HCT116 (cell line): ENCODE measurements at regions not wholly inside any gene's neighbourhood (a gene's known extent, or its start where the extent isn't known, plus 50 kb on each side); places are given as distances from the start of the nearest gene placed in this dataset.

ENCODE experiments used
- ATAC-seq: fragments of 200-7000 bp; cut with Tn5 transposase; 2 replicates; pipeline ENCODE4 v1.9.1; 2020; ENCODE audit warnings: mild to moderate bottlenecking, moderate library complexity
- BruUV-seq: library from RNA; stranded (reverse); fragments of 400-500 nt; replicated peaks from 2 replicates; lab custom pipeline; 2021; lab: Mats Ljungman, UMichigan
- CTCF ChIA-PET: fragments of 300-600 bp; sonication (Branson Sonifier 250); formaldehyde crosslinking; loops from one replicate; lab custom pipeline; 2021; ENCODE audit warnings: antibody characterized with exemption; lab: Charles Lee
- POLR2A ChIA-PET: fragments of 300-600, 350-600 bp; sonication (Branson Sonifier 250); formaldehyde crosslinking; loops from one replicate; lab custom pipeline; 2021; ENCODE audit warnings: antibody characterized with exemption; lab: Charles Lee
- RAD21 ChIA-PET, 2 experiments: fragments of 300-600 bp; sonication (Branson Sonifier 250); formaldehyde crosslinking; loops; one replicate each; lab custom pipeline; 2023; ENCODE audit warnings: low total read pairs in 2 of 2; ENCODE audit not compliant: uncharacterized antibody in 2 of 2, unreplicated experiment in 2 of 2, low non-redundant PET in 1 of 2; lab: Charles Lee
- DNase-seq: peaks from one replicate; pipeline ENCODE4 v3.0.0-alpha.2; 2010; ENCODE audit warnings: low read depth, low spot score
- H2AFZ ChIP-seq: fragments of 200-600 bp; shearing (Covaris generic), sonication (generic); 2 replicates; pipeline ENCODE4 v1.6.1; 2017; ENCODE audit warnings: low read depth, mixed run types, mixed read lengths, antibody characterized with exemption, low read length; ENCODE audit not compliant: poor library complexity, severe bottlenecking
- H3K27ac ChIP-seq: 2 replicates; pipeline ENCODE4 v1.5.1; 2012; ENCODE audit warnings: low read depth, low read length
- H3K27me3 ChIP-seq: fragments of 200-600 bp; sonication (generic); 2 replicates; pipeline ENCODE4 v1.6.1; 2016; ENCODE audit warnings: mixed run types, low read length, mixed read lengths; ENCODE audit not compliant: insufficient read depth
- H3K36me3 ChIP-seq, 2 experiments: fragments of 200-500 bp in 1 of 2; fragments of 200-600 bp in 1 of 2; sonication (Bioruptor generic) in 1 of 2; sonication (generic) in 1 of 2; 2 replicates each; pipeline versions ENCODE4 v1.5.1 to v1.6.1; 2014 to 2016; ENCODE audit warnings: low read length in 2 of 2, inconsistent platforms in 1 of 2, mixed read lengths in 1 of 2, mixed run types in 1 of 2; ENCODE audit not compliant: insufficient read depth in 2 of 2, control insufficient read depth in 1 of 2
- H3K4me1 ChIP-seq, 2 experiments: fragments of 200-600 bp in 1 of 2; sonication (generic) in 1 of 2; 2 replicates each; pipeline versions ENCODE4 v1.5.1 to v1.6.1; 2012 to 2017; ENCODE audit warnings: low read length in 2 of 2, inconsistent platforms in 1 of 2, mild to moderate bottlenecking in 1 of 2, mixed read lengths in 1 of 2, mixed run types in 1 of 2, moderate library complexity in 1 of 2; ENCODE audit not compliant: insufficient read depth in 2 of 2, control insufficient read depth in 1 of 2
- H3K4me2 ChIP-seq: fragments of 200-600 bp; sonication (generic); 2 replicates; pipeline ENCODE4 v1.6.1; 2017; ENCODE audit warnings: mixed run types, low read length, mixed read lengths
- H3K4me3 ChIP-seq, 2 experiments: fragments of 200-600 bp in 1 of 2; sonication (generic) in 1 of 2; replicated peaks in 1 of 2; 2 replicates each; pipeline ENCODE4 v1.5.1; 2011 to 2016; ENCODE audit warnings: low read length in 2 of 2, control low read depth in 1 of 2, low read depth in 1 of 2, mild to moderate bottlenecking in 1 of 2, mixed read lengths in 1 of 2, mixed run types in 1 of 2
- H3K79me2 ChIP-seq: fragments of 200-600 bp; sonication (generic); 2 replicates; pipeline ENCODE4 v1.6.1; 2017; ENCODE audit warnings: mild to moderate bottlenecking, mixed run types, low read length, moderate library complexity, mixed read lengths; ENCODE audit not compliant: insufficient read depth
- H3K9ac ChIP-seq: fragments of 200-600 bp; sonication (generic); 2 replicates; pipeline ENCODE4 v1.6.1; 2016; ENCODE audit warnings: low read length, mixed read lengths
- H3K9me2 ChIP-seq: fragments of 200-600 bp; sonication (generic), shearing (Covaris generic); 2 replicates; pipeline ENCODE4 v1.6.1; 2017; ENCODE audit warnings: mixed run types, mild to moderate bottlenecking, moderate library complexity; ENCODE audit not compliant: insufficient read depth
- H3K9me3 ChIP-seq, 2 experiments: fragments of 200-500 bp in 1 of 2; fragments of 200-600 bp in 1 of 2; sonication (Bioruptor generic) in 1 of 2; sonication (generic) in 1 of 2; 2 replicates each; pipeline ENCODE4 v1.6.1; 2014 to 2017; ENCODE audit warnings: low read length in 2 of 2, mixed read lengths in 2 of 2, inconsistent platforms in 1 of 2, low read depth in 1 of 2, mild to moderate bottlenecking in 1 of 2, mixed run types in 1 of 2, moderate library complexity in 1 of 2; ENCODE audit not compliant: control insufficient read depth in 1 of 2, insufficient read depth in 1 of 2
- H4K20me1 ChIP-seq: fragments of 200-600 bp; sonication (generic), shearing (Covaris generic); 2 replicates; pipeline ENCODE4 v1.6.1; 2017; ENCODE audit warnings: mixed run types, mild to moderate bottlenecking, moderate library complexity; ENCODE audit not compliant: insufficient read depth
- CEBPB ChIP-seq: IDR thresholded peaks from 2 replicates; pipeline ENCODE4 v1.6.1; 2012; ENCODE audit warnings: low read depth
- CTCF ChIP-seq, 3 experiments: fragments of 200-600 bp in 1 of 3; sonication (generic) in 1 of 3; IDR thresholded peaks in 2 of 3; conservative IDR thresholded peaks in 1 of 3; 2 replicates each; pipeline ENCODE4 v1.5.1; 2012 to 2017; ENCODE audit warnings: low read depth in 2 of 3, low read length in 2 of 3, antibody characterized with exemption in 1 of 3, borderline replicate concordance in 1 of 3, control low read depth in 1 of 3, mild to moderate bottlenecking in 1 of 3, mixed read lengths in 1 of 3, mixed run types in 1 of 3, moderate library complexity in 1 of 3; ENCODE audit not compliant: insufficient read depth in 1 of 3
- ELF1 ChIP-seq: IDR thresholded peaks from 2 replicates; pipeline ENCODE4 v1.6.1; 2012; ENCODE audit warnings: low read depth, borderline replicate concordance
- FOSL1 ChIP-seq: IDR thresholded peaks from 2 replicates; pipeline ENCODE4 v1.6.1; 2012; ENCODE audit warnings: low read depth
- MAX ChIP-seq: IDR thresholded peaks from 2 replicates; pipeline ENCODE4 v1.6.1; 2012
- POLR2A ChIP-seq: IDR thresholded peaks from 2 replicates; pipeline ENCODE4 v1.7.0; 2011; ENCODE audit warnings: borderline replicate concordance; ENCODE audit not compliant: insufficient read depth, insufficient read length; ENCODE audit errors: extremely low read depth
- RAD21 ChIP-seq: IDR thresholded peaks from 2 replicates; pipeline ENCODE4 v1.6.1; 2012; ENCODE audit warnings: low read depth, mild to moderate bottlenecking
- SIN3A ChIP-seq: IDR thresholded peaks from 2 replicates; pipeline ENCODE4 v1.6.1; 2012; ENCODE audit warnings: low read depth
- YY1 ChIP-seq: IDR thresholded peaks from 2 replicates; pipeline ENCODE4 v1.6.1; 2011; ENCODE audit warnings: low read length, low read depth, moderate library complexity, mild to moderate bottlenecking; ENCODE audit not compliant: insufficient replicate concordance; ENCODE audit errors: extremely low read depth
- ZBTB33 ChIP-seq: IDR thresholded peaks from 2 replicates; pipeline ENCODE4 v1.6.1; 2011; ENCODE audit warnings: mild to moderate bottlenecking, low read length, moderate library complexity; ENCODE audit not compliant: insufficient replicate concordance; ENCODE audit errors: extremely low read depth
- intact Hi-C: fragments of 100-400 bp; cut with micrococcal nuclease; formaldehyde crosslinking; loops from 2 replicates; pipeline ENCODE4 v1.10.0; 2022
- TF ChIP-seq, protein P1 (sequence below): IDR thresholded peaks from 2 replicates; pipeline ENCODE4 v1.6.1; 2012

GRCh38 chr4:81732980-81733379, 261.3 kb upstream of the RASGEF1B start:
- BruUV-seq = no TSS peak
- Histone ChIP-seq H3K4me2 (no peak overlapping the region), H3K79me2 (no peaks in the 10 kb centered on the region), H3K27me3 (0 out of 2 replicates have a peak, but pooled peaks cover 4% of the 10 kb centered on the region), H3K27ac (no peak overlapping the region), H3K9ac (no peak overlapping the region), H3K4me3 (no peak overlapping the region), H3K36me3 (no peaks in the 10 kb centered on the region), H3K9me2 (no peaks in the 10 kb centered on the region), H2AFZ (no peak overlapping the region), H4K20me1 (no peaks in the 10 kb centered on the region), H3K9me3 (no peaks in the 10 kb centered on the region), H3K4me1 (no peaks in the 10 kb centered on the region)
- ChIA-PET CTCF (no interaction called here), RAD21 (no interaction called here), POLR2A (no interaction called here)
- DNase-seq (no peak), ATAC-seq (no peak)
- TF ChIP-seq RAD21 = no peak
- TF ChIP-seq YY1 = no peak
- TF ChIP-seq, protein P1, sequence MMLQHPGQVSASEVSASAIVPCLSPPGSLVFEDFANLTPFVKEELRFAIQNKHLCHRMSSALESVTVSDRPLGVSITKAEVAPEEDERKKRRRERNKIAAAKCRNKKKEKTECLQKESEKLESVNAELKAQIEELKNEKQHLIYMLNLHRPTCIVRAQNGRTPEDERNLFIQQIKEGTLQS = no peak
- TF ChIP-seq POLR2A = no peak
- TF ChIP-seq CTCF (IDR thresholded peaks at IDR 0.05 in 2 of 3, conservative IDR thresholded peaks at IDR 0.05 in 1 of 3; ENCODE audit: borderline replicate concordance in 1 of 3, insufficient read depth in 1 of 3, low read depth in 2 of 3, low read length in 2 of 3) = no peak
- no peak for TF ChIP-seq CEBPB
- no peak for TF ChIP-seq ZBTB33
- no peak for TF ChIP-seq FOSL1
- TF ChIP-seq SIN3A = no peak
- TF ChIP-seq MAX = no peak
- no peak for TF ChIP-seq ELF1
- intact Hi-C loops = no loop called here
